ENCODE measurements at regions not wholly inside any gene's neighbourhood (a gene's known extent, or its start where the extent isn't known, plus 50 kb on each side); places are given as distances from the start of the nearest gene placed in this dataset.

DNA sequence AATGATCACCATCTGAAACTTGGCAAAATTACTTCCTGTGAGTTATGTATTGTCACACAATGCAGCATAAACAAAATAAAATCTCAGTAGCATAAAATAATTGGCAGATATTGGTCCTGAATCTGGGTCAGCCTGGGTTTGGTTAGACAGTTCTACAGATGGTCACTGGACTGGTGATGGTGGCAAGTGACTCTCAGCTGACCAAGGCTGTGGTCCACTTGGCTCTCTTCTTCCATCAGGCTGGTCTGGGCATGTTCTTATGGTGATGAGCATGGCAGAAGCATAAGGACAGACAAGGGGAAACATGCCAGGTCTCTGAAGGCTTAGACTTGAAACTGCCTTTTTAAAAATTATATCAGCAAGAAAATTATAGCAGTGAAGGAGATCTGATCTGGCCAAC is 1205.0 kb upstream of the EPHA6 start:
- TF ChIP-seq, protein P1, sequence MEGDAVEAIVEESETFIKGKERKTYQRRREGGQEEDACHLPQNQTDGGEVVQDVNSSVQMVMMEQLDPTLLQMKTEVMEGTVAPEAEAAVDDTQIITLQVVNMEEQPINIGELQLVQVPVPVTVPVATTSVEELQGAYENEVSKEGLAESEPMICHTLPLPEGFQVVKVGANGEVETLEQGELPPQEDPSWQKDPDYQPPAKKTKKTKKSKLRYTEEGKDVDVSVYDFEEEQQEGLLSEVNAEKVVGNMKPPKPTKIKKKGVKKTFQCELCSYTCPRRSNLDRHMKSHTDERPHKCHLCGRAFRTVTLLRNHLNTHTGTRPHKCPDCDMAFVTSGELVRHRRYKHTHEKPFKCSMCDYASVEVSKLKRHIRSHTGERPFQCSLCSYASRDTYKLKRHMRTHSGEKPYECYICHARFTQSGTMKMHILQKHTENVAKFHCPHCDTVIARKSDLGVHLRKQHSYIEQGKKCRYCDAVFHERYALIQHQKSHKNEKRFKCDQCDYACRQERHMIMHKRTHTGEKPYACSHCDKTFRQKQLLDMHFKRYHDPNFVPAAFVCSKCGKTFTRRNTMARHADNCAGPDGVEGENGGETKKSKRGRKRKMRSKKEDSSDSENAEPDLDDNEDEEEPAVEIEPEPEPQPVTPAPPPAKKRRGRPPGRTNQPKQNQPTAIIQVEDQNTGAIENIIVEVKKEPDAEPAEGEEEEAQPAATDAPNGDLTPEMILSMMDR (conservative IDR thresholded peaks at IDR 0.05 in 1 of 2, IDR thresholded peaks at IDR 0.05 in 1 of 2; ENCODE audit: extremely low read depth in 1 of 2, insufficient read depth in 1 of 2, low read depth in 1 of 2, low read length in 2 of 2): no peak
- TF ChIP-seq EZH2 (IDR thresholded peaks at IDR 0.05; ENCODE audit: borderline replicate concordance, low read length): no peak

Data from mammary epithelial cell (primary cell).